ENCODE measurements at regions not wholly inside any gene's neighbourhood (a gene's known extent, or its start where the extent isn't known, plus 50 kb on each side); places are given as distances from the start of the nearest gene placed in this dataset.
A peak's percentile ranks its signal among the peaks of the same experiment; 100 is the strongest.

- Histone ChIP-seq H3K27me3 (replicated peaks in 1 of 2; ENCODE audit: control insufficient read depth in 2 of 2, extremely low read depth in 1 of 2, insufficient read depth in 2 of 2, low read length in 1 of 2) (no peaks in the 10 kb centered on the region), H3K4me3 (ENCODE audit: control insufficient read depth in 1 of 2, extremely low read depth in 1 of 2, low read length in 1 of 2) (no peak overlapping the region), H3K36me3 (ENCODE audit: control insufficient read depth in 2 of 2, extremely low read depth in 1 of 2, insufficient read depth in 1 of 2, low read length in 1 of 2) (no peaks in the 10 kb centered on the region), H3K27ac (ENCODE audit: low read length) (no peak overlapping the region), H3K4me1 (ENCODE audit: control insufficient read depth in 1 of 2, extremely low read depth in 1 of 2, insufficient read depth in 2 of 2, low read length in 2 of 2) (peaks cover 7 to 16% of the 10 kb centered on the region in 2 experiments), H3K9me3 (no peaks in the 10 kb centered on the region)
- ChIA-PET CTCF (no interaction called here), POLR2A (interaction anchor here (0.6 kb wide), 2 partner anchors 157 to 272 kb away, joined by 3 to 4 read pairs; no protein-coding TSS in a partner anchor)
- DNase-seq: no peak
- Mint-ChIP-seq H3K4me1 (peaks cover 24 to 29% (median 25%) of the 10 kb centered on the region in 3 donors), H3K4me3 (no peak overlapping the region), H3K27ac (no peak overlapping the region), H3K27me3 (no peaks in the 10 kb centered on the region), H3K36me3 (no peaks in the 10 kb centered on the region), H3K9me3 (no peaks in the 10 kb centered on the region)
- ATAC-seq (replicated peaks in 1 of 4): peak in 1 of 4 experiments; percentile 23
- WGBS (ENCODE audit: insufficient coverage): 100% methylated on average over 1 of the region's 1 CpG
These were observed 176.4 kb downstream of the GATA3 start for GRCh38 chr10:8230902-8231301.

DNA sequence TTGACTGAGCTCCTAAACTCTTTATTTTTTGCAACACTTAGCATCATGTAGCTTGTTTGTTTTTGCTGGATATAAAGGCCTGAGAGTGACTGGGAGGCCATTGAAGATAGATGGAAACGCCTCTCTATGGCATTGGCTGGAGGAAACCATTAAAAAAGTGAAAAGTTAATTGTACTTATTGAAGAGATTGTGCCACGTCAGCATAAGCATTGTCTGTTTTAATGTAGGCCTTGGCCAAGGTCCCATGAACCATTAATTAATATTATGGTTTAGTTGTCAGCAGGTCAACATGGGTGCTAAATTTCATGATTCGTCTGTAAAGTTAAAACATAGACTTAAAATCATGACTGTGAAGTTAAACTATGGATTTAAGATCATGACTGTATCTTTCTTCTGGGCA, 178.6 kb downstream of the GATA3 start:
- Mint-ChIP-seq H3K4me3 (no peak overlapping the region), H3K9me3 (no peaks in the 10 kb centered on the region), H3K4me1 (peaks cover 31 to 41% (median 36%) of the 10 kb centered on the region in 3 donors), H3K36me3 (no peaks in the 10 kb centered on the region), H3K27me3 (no peaks in the 10 kb centered on the region), H3K27ac (no peak overlapping the region)
- no peak overlapping the region for H3K4me3 ChIP-seq (ENCODE audit: control insufficient read depth in 1 of 2, extremely low read depth in 1 of 2, low read length in 1 of 2)
- H3K9me3 ChIP-seq: no peaks in the 10 kb centered on the region
- peaks cover 7 to 21% of the 10 kb centered on the region in 2 experiments for H3K4me1 ChIP-seq (ENCODE audit: control insufficient read depth in 1 of 2, extremely low read depth in 1 of 2, insufficient read depth in 2 of 2, low read length in 2 of 2)
- WGBS (ENCODE audit: insufficient coverage): 100% methylated on average over 2 of the region's 3 CpGs
- no peaks in the 10 kb centered on the region for H3K27me3 ChIP-seq (replicated peaks in 1 of 2; ENCODE audit: control insufficient read depth in 2 of 2, extremely low read depth in 1 of 2, insufficient read depth in 2 of 2, low read length in 1 of 2)
- no peak for DNase-seq
- ChIA-PET CTCF (no interaction called here), POLR2A (interaction anchor here in 1 of 2 donors (0.6 kb wide), 2 partner anchors 41 to 167 kb away, joined by 3 to 5 read pairs; no protein-coding TSS in a partner anchor)
- H3K27ac ChIP-seq (ENCODE audit: low read length): no peak overlapping the region
- ATAC-seq (replicated peaks in 1 of 4): no peak
- no peaks in the 10 kb centered on the region for H3K36me3 ChIP-seq (ENCODE audit: control insufficient read depth in 2 of 2, extremely low read depth in 1 of 2, insufficient read depth in 1 of 2, low read length in 1 of 2)

DNA sequence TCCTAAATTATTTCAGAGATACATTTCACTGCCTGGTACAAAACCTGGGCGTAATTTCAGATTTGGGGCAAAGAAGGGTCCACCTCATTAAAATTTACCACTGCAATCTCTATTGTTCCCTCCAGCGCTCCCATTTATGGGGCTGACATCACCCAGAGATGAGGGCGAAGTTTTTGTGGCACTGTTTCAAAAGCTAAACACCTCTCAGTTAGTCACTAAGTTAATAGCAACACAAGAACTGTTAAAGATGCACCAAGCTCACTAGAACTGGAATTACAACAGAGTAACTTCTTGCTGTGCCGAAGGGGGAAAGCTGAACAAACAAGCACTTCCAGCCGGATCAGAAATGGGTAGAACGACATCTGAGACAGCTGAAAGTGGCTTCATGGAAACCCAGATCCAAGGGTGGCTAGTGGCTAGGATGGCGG, 179.4 kb downstream of the GATA3 start:
- 82% methylated on average over 3 of the region's 7 CpGs for WGBS (ENCODE audit: insufficient coverage)
- Mint-ChIP-seq H3K9me3 (no peaks in the 10 kb centered on the region), H3K36me3 (no peaks in the 10 kb centered on the region), H3K4me3 (no peak overlapping the region), H3K4me1 (peaks cover 36 to 43% (median 37%) of the 10 kb centered on the region in 3 donors), H3K27ac (no peak overlapping the region), H3K27me3 (no peaks in the 10 kb centered on the region)
- Histone ChIP-seq H3K27ac (ENCODE audit: low read length) (no peak overlapping the region), H3K36me3 (ENCODE audit: control insufficient read depth in 2 of 2, extremely low read depth in 1 of 2, insufficient read depth in 1 of 2, low read length in 1 of 2) (no peaks in the 10 kb centered on the region), H3K4me3 (ENCODE audit: control insufficient read depth in 1 of 2, extremely low read depth in 1 of 2, low read length in 1 of 2) (no peak overlapping the region), H3K4me1 (ENCODE audit: control insufficient read depth in 1 of 2, extremely low read depth in 1 of 2, insufficient read depth in 2 of 2, low read length in 2 of 2) (peaks cover 14 to 29% of the 10 kb centered on the region in 2 experiments), H3K27me3 (replicated peaks in 1 of 2; ENCODE audit: control insufficient read depth in 2 of 2, extremely low read depth in 1 of 2, insufficient read depth in 2 of 2, low read length in 1 of 2) (no peaks in the 10 kb centered on the region), H3K9me3 (no peaks in the 10 kb centered on the region)
- ATAC-seq (replicated peaks in 1 of 4) (no peak), DNase-seq (no peak)
- ChIA-PET POLR2A (no interaction called here), CTCF (no interaction called here)

GRCh38 chr10:8235253-8236027, 181.0 kb downstream of the GATA3 start:
- ChIA-PET POLR2A (no interaction called here), CTCF (no interaction called here)
- 80% methylated on average over 2 of the region's 25 CpGs for WGBS (ENCODE audit: insufficient coverage)
- ATAC-seq (replicated peaks in 1 of 4) (no peak), DNase-seq (no peak)
- Histone ChIP-seq H3K27ac (ENCODE audit: low read length) (no peak overlapping the region), H3K27me3 (replicated peaks in 1 of 2; ENCODE audit: control insufficient read depth in 2 of 2, extremely low read depth in 1 of 2, insufficient read depth in 2 of 2, low read length in 1 of 2) (no peaks in the 10 kb centered on the region), H3K4me1 (ENCODE audit: control insufficient read depth in 1 of 2, extremely low read depth in 1 of 2, insufficient read depth in 2 of 2, low read length in 2 of 2) (peaks cover 16 to 29% of the 10 kb centered on the region in 2 experiments), H3K36me3 (ENCODE audit: control insufficient read depth in 2 of 2, extremely low read depth in 1 of 2, insufficient read depth in 1 of 2, low read length in 1 of 2) (no peaks in the 10 kb centered on the region), H3K9me3 (no peaks in the 10 kb centered on the region), H3K4me3 (ENCODE audit: control insufficient read depth in 1 of 2, extremely low read depth in 1 of 2, low read length in 1 of 2) (no peak overlapping the region)
- Mint-ChIP-seq H3K27ac (no peak overlapping the region), H3K4me3 (no peak overlapping the region), H3K4me1 (peaks cover 38 to 47% (median 38%) of the 10 kb centered on the region in 3 donors), H3K27me3 (no peaks in the 10 kb centered on the region), H3K9me3 (no peaks in the 10 kb centered on the region), H3K36me3 (no peaks in the 10 kb centered on the region)

GRCh38 chr10:8238986-8239385, 184.5 kb downstream of the GATA3 start:
- ChIA-PET POLR2A (no interaction called here), CTCF (no interaction called here)
- Histone ChIP-seq H3K36me3 (ENCODE audit: control insufficient read depth in 2 of 2, extremely low read depth in 1 of 2, insufficient read depth in 1 of 2, low read length in 1 of 2) (no peaks in the 10 kb centered on the region), H3K27me3 (replicated peaks in 1 of 2; ENCODE audit: control insufficient read depth in 2 of 2, extremely low read depth in 1 of 2, insufficient read depth in 2 of 2, low read length in 1 of 2) (no peaks in the 10 kb centered on the region), H3K4me3 (ENCODE audit: control insufficient read depth in 1 of 2, extremely low read depth in 1 of 2, low read length in 1 of 2) (no peak overlapping the region), H3K27ac (ENCODE audit: low read length) (peak overlapping the region; percentile 15), H3K4me1 (ENCODE audit: control insufficient read depth in 1 of 2, extremely low read depth in 1 of 2, insufficient read depth in 2 of 2, low read length in 2 of 2) (peaks cover 17 to 30% of the 10 kb centered on the region in 2 experiments), H3K9me3 (no peaks in the 10 kb centered on the region)
- peak overlapping the region; percentile 79 to 82 for H3K27ac Mint-ChIP-seq
- no peaks in the 10 kb centered on the region for H3K36me3 Mint-ChIP-seq
- DNase-seq (peak in 2 of 35 experiments; percentile 22 to 37), ATAC-seq (replicated peaks in 1 of 4) (peak; percentile 40 to 65 (median 50))
- H3K4me1 Mint-ChIP-seq: peaks cover 39 to 61% (median 43%) of the 10 kb centered on the region in 3 donors
- WGBS (ENCODE audit: insufficient coverage): 0% methylated on average over 3 of the region's 7 CpGs
- H3K4me3 Mint-ChIP-seq: peak overlapping the region; percentile 31 to 64 (median 59)
- H3K27me3 Mint-ChIP-seq: no peaks in the 10 kb centered on the region
- H3K9me3 Mint-ChIP-seq: no peaks in the 10 kb centered on the region

GRCh38 chr10:8240861-8241260, 186.4 kb downstream of the GATA3 start:
- Mint-ChIP-seq H3K36me3 (no peaks in the 10 kb centered on the region), H3K27me3 (no peaks in the 10 kb centered on the region), H3K4me3 (no peak overlapping the region), H3K27ac (no peak overlapping the region), H3K4me1 (peaks cover 58 to 80% (median 61%) of the 10 kb centered on the region in 3 donors), H3K9me3 (no peaks in the 10 kb centered on the region)
- DNase-seq (no peak), ATAC-seq (replicated peaks in 1 of 4) (no peak)
- ChIA-PET POLR2A (no interaction called here), CTCF (no interaction called here)
- H3K36me3 ChIP-seq (ENCODE audit: control insufficient read depth in 2 of 2, extremely low read depth in 1 of 2, insufficient read depth in 1 of 2, low read length in 1 of 2): no peaks in the 10 kb centered on the region
- no peaks in the 10 kb centered on the region for H3K27me3 ChIP-seq (replicated peaks in 1 of 2; ENCODE audit: control insufficient read depth in 2 of 2, extremely low read depth in 1 of 2, insufficient read depth in 2 of 2, low read length in 1 of 2)
- no peak overlapping the region for H3K4me3 ChIP-seq (ENCODE audit: control insufficient read depth in 1 of 2, extremely low read depth in 1 of 2, low read length in 1 of 2)
- no peak overlapping the region for H3K27ac ChIP-seq (ENCODE audit: low read length)
- 100% methylated on average over 1 of the region's 2 CpGs for WGBS (ENCODE audit: insufficient coverage)
- H3K4me1 ChIP-seq (ENCODE audit: control insufficient read depth in 1 of 2, extremely low read depth in 1 of 2, insufficient read depth in 2 of 2, low read length in 2 of 2): peaks cover 31 to 45% of the 10 kb centered on the region in 2 experiments
- H3K9me3 ChIP-seq: no peaks in the 10 kb centered on the region
